Lower leg skin (tissue), 4 donors: ENCODE measurements at regions not wholly inside any gene's neighbourhood (a gene's known extent, or its start where the extent isn't known, plus 50 kb on each side); places are given as distances from the start of the nearest gene placed in this dataset.

Source experiments
- DNase-seq, 2 donors: peaks; one replicate each; pipeline ENCODE4 v3.0.0-alpha.2; 2019; ENCODE audit warnings: low spot score in 2 of 2
- H3K4me3 ChIP-seq: fragments of 200-600 bp; sonication (generic); 2 replicates; pipeline ENCODE4 v1.5.1; 2017; ENCODE audit warnings: mild to moderate bottlenecking, low read depth; ENCODE audit not compliant: poor library complexity, severe bottlenecking
- CTCF ChIP-seq, 3 donors: fragments of 450-650 bp; IDR thresholded peaks; one replicate each; pipeline ENCODE4 v1.5.1; 2016; ENCODE audit warnings: antibody characterized with exemption in 3 of 3, mild to moderate bottlenecking in 3 of 3, moderate library complexity in 2 of 3
- POLR2A ChIP-seq, 2 donors: fragments of 450-650 bp; IDR thresholded peaks; one replicate each; pipeline ENCODE4 v1.6.1; 2016 to 2017; ENCODE audit warnings: antibody characterized with exemption in 2 of 2, mild to moderate bottlenecking in 1 of 2, moderate library complexity in 1 of 2
- WGBS, 2 donors: methylation state at CpG; one replicate each; pipeline ENCODE4 v1.1.5; 2018; 5-methylcytosine and 5-hydroxymethylcytosine counted together
- intact Hi-C: fragments of 100-400 bp; cut with DNase I; formaldehyde crosslinking; loops from one replicate; pipeline ENCODE4 v1.15.0; 2023; ENCODE audit warnings: low total_unique reads

- TF ChIP-seq CTCF (IDR thresholded peaks at IDR 0.05), result no peak
- no peak for TF ChIP-seq POLR2A (IDR thresholded peaks at IDR 0.05)
- WGBS, 2 donors, result 93 to 97% methylated on average over 5 of the region's 5 CpGs
- intact Hi-C loops, result no loop called here
Measured at GRCh38 chr5:14090755-14091154, 52.4 kb upstream of the TRIO start.

GRCh38 chr5:14090290-14090689, 52.9 kb upstream of the TRIO start:
- intact Hi-C loops, result no loop called here
- no peak for TF ChIP-seq CTCF (IDR thresholded peaks at IDR 0.05)
- TF ChIP-seq POLR2A (IDR thresholded peaks at IDR 0.05), result no peak
- DNase-seq, result no peak
- no peak overlapping the region for H3K4me3 ChIP-seq
- 88% methylated on average over 2 of the region's 2 CpGs for WGBS, 2 donors

More at GRCh38 chr5:14090755-14091154, 52.4 kb upstream of the TRIO start:
- H3K4me3 ChIP-seq, result no peak overlapping the region
- DNase-seq, result no peak

- WGBS, 2 donors, result 86 to 90% methylated on average over 2 of the region's 2 CpGs
- H3K4me3 ChIP-seq, result no peak overlapping the region
- DNase-seq, result no peak
- TF ChIP-seq CTCF (IDR thresholded peaks at IDR 0.05) (no peak), POLR2A (IDR thresholded peaks at IDR 0.05) (no peak)
- intact Hi-C loops, result no loop called here
Measured at GRCh38 chr5:14089198-14089597, 53.9 kb upstream of the TRIO start.

- no peak for TF ChIP-seq CTCF (IDR thresholded peaks at IDR 0.05)
- no peak for TF ChIP-seq POLR2A (IDR thresholded peaks at IDR 0.05)
- DNase-seq, result no peak
- 78 to 85% methylated on average over 2 of the region's 2 CpGs for WGBS, 2 donors
- no peak overlapping the region for H3K4me3 ChIP-seq
- intact Hi-C loops, result no loop called here
Measured at GRCh38 chr5:14086261-14086660, 56.9 kb upstream of the TRIO start.

GRCh38 chr5:14082973-14083372, 60.2 kb upstream of the TRIO start:
- no peak overlapping the region for H3K4me3 ChIP-seq
- 89 to 92% methylated on average over 2 of the region's 2 CpGs for WGBS, 2 donors
- no peak for DNase-seq
- no peak for TF ChIP-seq CTCF (IDR thresholded peaks at IDR 0.05)
- no peak for TF ChIP-seq POLR2A (IDR thresholded peaks at IDR 0.05)
- intact Hi-C loops, result no loop called here

GRCh38 chr5:14082523-14082922, 60.6 kb upstream of the TRIO start:
- TF ChIP-seq POLR2A (IDR thresholded peaks at IDR 0.05), result no peak
- no peak for TF ChIP-seq CTCF (IDR thresholded peaks at IDR 0.05)
- DNase-seq, result no peak
- intact Hi-C loops, result no loop called here
- H3K4me3 ChIP-seq, result no peak overlapping the region
- 81% methylated on average over 4 of the region's 4 CpGs for WGBS, 2 donors
